ENCODE measurements at regions not wholly inside any gene's neighbourhood (a gene's known extent, or its start where the extent isn't known, plus 50 kb on each side); places are given as distances from the start of the nearest gene placed in this dataset.

GRCh38 chr10:43960981-43961380, 312.3 kb upstream of the ZNF32 start:
- Histone ChIP-seq H3K27ac (no peak overlapping the region), H3K36me3 (no peaks in the 10 kb centered on the region), H3K4me1 (replicated peaks) (no peaks in the 10 kb centered on the region), H3K27me3 (replicated peaks; ENCODE audit: insufficient read depth) (no peaks in the 10 kb centered on the region), H3K4me3 (no peak overlapping the region), H3K9me3 (no peaks in the 10 kb centered on the region)
- intact Hi-C loops (cut with DNase I): no loop called here
- no peak for DNase-seq (ENCODE audit: low spot score)
- WGBS: 95% methylated on average over 4 of the region's 4 CpGs
- no peak for TF ChIP-seq POLR2A (IDR thresholded peaks at IDR 0.05)
- no peak for TF ChIP-seq CTCF (IDR thresholded peaks at IDR 0.05)
- TF ChIP-seq POLR2AphosphoS5 (IDR thresholded peaks at IDR 0.05): no peak

GRCh38 chr10:43960477-43960876, 311.8 kb upstream of the ZNF32 start:
- Histone ChIP-seq H3K4me3 (no peak overlapping the region), H3K27ac (no peak overlapping the region), H3K9me3 (no peaks in the 10 kb centered on the region), H3K36me3 (no peaks in the 10 kb centered on the region), H3K27me3 (replicated peaks; ENCODE audit: insufficient read depth) (no peaks in the 10 kb centered on the region), H3K4me1 (replicated peaks) (no peaks in the 10 kb centered on the region)
- no peak for DNase-seq (ENCODE audit: low spot score)
- no peak for TF ChIP-seq POLR2AphosphoS5 (IDR thresholded peaks at IDR 0.05)
- TF ChIP-seq POLR2A (IDR thresholded peaks at IDR 0.05): no peak
- no peak for TF ChIP-seq CTCF (IDR thresholded peaks at IDR 0.05)
- intact Hi-C loops (cut with DNase I): no loop called here
- 96% methylated on average over 4 of the region's 4 CpGs for WGBS

GRCh38 chr10:43960135-43960415, 311.4 kb upstream of the ZNF32 start:
- H3K4me1 ChIP-seq (replicated peaks): no peaks in the 10 kb centered on the region
- H3K4me3 ChIP-seq: no peak overlapping the region
- intact Hi-C loops (cut with DNase I): no loop called here
- DNase-seq (ENCODE audit: low spot score): no peak
- no peaks in the 10 kb centered on the region for H3K9me3 ChIP-seq
- no peaks in the 10 kb centered on the region for H3K27me3 ChIP-seq (replicated peaks; ENCODE audit: insufficient read depth)
- H3K27ac ChIP-seq: no peak overlapping the region
- WGBS: 86% methylated on average over 2 of the region's 2 CpGs
- H3K36me3 ChIP-seq: no peaks in the 10 kb centered on the region
- no peak for TF ChIP-seq POLR2A (IDR thresholded peaks at IDR 0.05)

- DNase-seq (ENCODE audit: low spot score): no peak
- Histone ChIP-seq H3K36me3 (no peaks in the 10 kb centered on the region), H3K27ac (no peak overlapping the region), H3K9me3 (no peaks in the 10 kb centered on the region), H3K27me3 (replicated peaks; ENCODE audit: insufficient read depth) (no peaks in the 10 kb centered on the region), H3K4me1 (replicated peaks) (no peaks in the 10 kb centered on the region), H3K4me3 (no peak overlapping the region)
- WGBS: 41% methylated on average over 11 of the region's 11 CpGs
- intact Hi-C loops (cut with DNase I): no loop called here
- TF ChIP-seq POLR2AphosphoS5 (IDR thresholded peaks at IDR 0.05) (no peak), CTCF (IDR thresholded peaks at IDR 0.05) (no peak), POLR2A (IDR thresholded peaks at IDR 0.05) (no peak)
Measured at GRCh38 chr10:43959364-43960134, 310.9 kb upstream of the ZNF32 start.

- no peak for TF ChIP-seq CTCF (IDR thresholded peaks at IDR 0.05)
- H3K9me3 ChIP-seq: no peaks in the 10 kb centered on the region
- no peaks in the 10 kb centered on the region for H3K4me1 ChIP-seq (replicated peaks)
- no peak overlapping the region for H3K4me3 ChIP-seq
- H3K36me3 ChIP-seq: no peaks in the 10 kb centered on the region
- DNase-seq (ENCODE audit: low spot score): no peak
- H3K27ac ChIP-seq: no peak overlapping the region
- 87% methylated on average over 6 of the region's 6 CpGs for WGBS
- no peaks in the 10 kb centered on the region for H3K27me3 ChIP-seq (replicated peaks; ENCODE audit: insufficient read depth)
- intact Hi-C loops (cut with DNase I): no loop called here
Measured at GRCh38 chr10:43958964-43959363, 310.3 kb upstream of the ZNF32 start.
